RWPE2 (cell line): ENCODE measurements at regions not wholly inside any gene's neighbourhood (a gene's known extent, or its start where the extent isn't known, plus 50 kb on each side); places are given as distances from the start of the nearest gene placed in this dataset.

Experiments
- ATAC-seq: fragments of 200-7000 bp; cut with Tn5 transposase; 3 replicates; pipeline ENCODE4 v1.9.1; 2021; ENCODE audit warnings: low read depth
- DNase-seq: peaks from one replicate; pipeline ENCODE4 v3.0.0-alpha.2; 2020; ENCODE audit warnings: low spot score
- H3K27ac ChIP-seq: fragments of 450-650 bp; 2 replicates; pipeline ENCODE4 v1.5.1; 2017; ENCODE audit warnings: mild to moderate bottlenecking; ENCODE audit not compliant: poor library complexity, severe bottlenecking
- H3K27me3 ChIP-seq: fragments of 250-450 bp; sonication (Bioruptor Pico); 2 replicates; pipeline ENCODE4 v1.5.1; 2021; ENCODE audit warnings: mild to moderate bottlenecking, moderate library complexity; ENCODE audit not compliant: insufficient read depth, poor library complexity, severe bottlenecking
- H3K36me3 ChIP-seq: fragments of 250-450 bp; sonication (Bioruptor Pico); 2 replicates; pipeline ENCODE4 v1.5.1; 2020; ENCODE audit warnings: low read depth, mild to moderate bottlenecking, moderate library complexity
- H3K4me1 ChIP-seq: fragments of 250-450 bp; sonication (Bioruptor Pico); 2 replicates; pipeline ENCODE4 v1.5.1; 2021; ENCODE audit warnings: mild to moderate bottlenecking, moderate library complexity; ENCODE audit not compliant: insufficient read depth, poor library complexity, severe bottlenecking
- H3K4me3 ChIP-seq: fragments of 250-450 bp; sonication (Bioruptor Pico); 2 replicates; pipeline ENCODE4 v1.5.1; 2021; ENCODE audit warnings: mild to moderate bottlenecking, moderate library complexity; ENCODE audit not compliant: severe bottlenecking
- H3K9me3 ChIP-seq: fragments of 250-450 bp; sonication (Bioruptor Pico); 2 replicates; pipeline ENCODE4 v1.5.1; 2021; ENCODE audit warnings: mild to moderate bottlenecking, moderate library complexity; ENCODE audit not compliant: severe bottlenecking
- CTCF ChIP-seq: fragments of 450-650 bp; IDR thresholded peaks from one replicate; pipeline ENCODE4 v1.5.1; 2017; ENCODE audit warnings: mild to moderate bottlenecking, moderate library complexity; ENCODE audit not compliant: poor library complexity, severe bottlenecking

- no peaks in the 10 kb centered on the region for H3K36me3 ChIP-seq
- no peak overlapping the region for H3K4me3 ChIP-seq
- H3K27ac ChIP-seq = peak overlapping the region; percentile 1
- ATAC-seq = no peak
- H3K9me3 ChIP-seq = no peaks in the 10 kb centered on the region
- no peaks in the 10 kb centered on the region for H3K27me3 ChIP-seq
- no peak for TF ChIP-seq CTCF
- no peaks in the 10 kb centered on the region for H3K4me1 ChIP-seq
- DNase-seq = no peak
These were observed 142.6 kb upstream of the THBS1 start for GRCh38 chr15:39438260-39438659.

- H3K4me3 ChIP-seq = no peak overlapping the region
- H3K27me3 ChIP-seq = no peaks in the 10 kb centered on the region
- no peak for DNase-seq
- peak; percentile 90 for ATAC-seq
- no peaks in the 10 kb centered on the region for H3K9me3 ChIP-seq
- peak; percentile 83 for TF ChIP-seq CTCF
- H3K4me1 ChIP-seq = no peaks in the 10 kb centered on the region
- no peaks in the 10 kb centered on the region for H3K36me3 ChIP-seq
- peak overlapping the region; percentile 1 for H3K27ac ChIP-seq
These were observed 141.9 kb upstream of the THBS1 start for GRCh38 chr15:39438799-39439592.

- H3K27ac ChIP-seq = no peak overlapping the region
- no peak for ATAC-seq
- no peak for DNase-seq
These were observed 138.0 kb upstream of the THBS1 start for GRCh38 chr15:39442898-39443297.

GRCh38 chr15:39443659-39444219 lies 137.1 kb upstream of the THBS1 start:
- H3K4me3 ChIP-seq = no peak overlapping the region
- ATAC-seq = no peak
- no peaks in the 10 kb centered on the region for H3K36me3 ChIP-seq
- no peak for TF ChIP-seq CTCF
- no peak for DNase-seq
- H3K4me1 ChIP-seq = no peaks in the 10 kb centered on the region
- H3K27ac ChIP-seq = no peak overlapping the region
- no peaks in the 10 kb centered on the region for H3K27me3 ChIP-seq
- H3K9me3 ChIP-seq = no peaks in the 10 kb centered on the region

More at GRCh38 chr15:39442898-39443297, 138.0 kb upstream of the THBS1 start:
- Histone ChIP-seq H3K9me3 (no peaks in the 10 kb centered on the region), H3K27me3 (no peaks in the 10 kb centered on the region), H3K4me3 (no peak overlapping the region), H3K36me3 (no peaks in the 10 kb centered on the region), H3K4me1 (no peaks in the 10 kb centered on the region)
- no peak for TF ChIP-seq CTCF
